Brain microvascular endothelial cell (primary cell): ENCODE measurements at regions not wholly inside any gene's neighbourhood (a gene's known extent, or its start where the extent isn't known, plus 50 kb on each side); places are given as distances from the start of the nearest gene placed in this dataset.

Source experiments
- DNase-seq: peaks from one replicate; pipeline ENCODE4 v3.0.0-alpha.2; 2020
- H3K27ac ChIP-seq: fragments of 250-450 bp; sonication (Bioruptor Pico); 2 replicates; pipeline ENCODE4 v1.5.1; 2020; ENCODE audit warnings: mild to moderate bottlenecking, moderate library complexity
- H3K27me3 ChIP-seq: fragments of 250-450 bp; sonication (Bioruptor Pico); replicated peaks from 2 replicates; pipeline ENCODE4 v1.5.1; 2020; ENCODE audit warnings: mild to moderate bottlenecking
- H3K36me3 ChIP-seq: fragments of 250-450 bp; sonication (Bioruptor Pico); replicated peaks from 2 replicates; pipeline ENCODE4 v1.5.1; 2020; ENCODE audit warnings: mild to moderate bottlenecking
- H3K4me3 ChIP-seq: 2 replicates; pipeline ENCODE4 v1.5.1; 2011; ENCODE audit warnings: low read depth, mild to moderate bottlenecking, control low read depth, low read length, moderate library complexity
- CTCF ChIP-seq: IDR thresholded peaks from 2 replicates; pipeline ENCODE4 v1.5.1; 2011; ENCODE audit warnings: low read depth, mild to moderate bottlenecking, moderate library complexity, low read length, control low read depth, inconsistent platforms; ENCODE audit errors: missing control alignments
- in situ Hi-C: cut with HindIII; loops from 2 replicates; pipeline ENCODE4 v1.10.0; 2017; ENCODE audit warnings: low sequenced_read_pairs, low pct_ligation_motif_present

- no peak for TF ChIP-seq CTCF
- in situ Hi-C loops, result no loop called here
- Histone ChIP-seq H3K27me3 (peaks cover 6% of the 10 kb centered on the region), H3K36me3 (no peaks in the 10 kb centered on the region), H3K4me3 (no peak overlapping the region), H3K27ac (no peak overlapping the region)
- DNase-seq, result no peak
Observed at GRCh38 chr6:41443616-41444525, 102.3 kb upstream of the FOXP4 start.

DNA sequence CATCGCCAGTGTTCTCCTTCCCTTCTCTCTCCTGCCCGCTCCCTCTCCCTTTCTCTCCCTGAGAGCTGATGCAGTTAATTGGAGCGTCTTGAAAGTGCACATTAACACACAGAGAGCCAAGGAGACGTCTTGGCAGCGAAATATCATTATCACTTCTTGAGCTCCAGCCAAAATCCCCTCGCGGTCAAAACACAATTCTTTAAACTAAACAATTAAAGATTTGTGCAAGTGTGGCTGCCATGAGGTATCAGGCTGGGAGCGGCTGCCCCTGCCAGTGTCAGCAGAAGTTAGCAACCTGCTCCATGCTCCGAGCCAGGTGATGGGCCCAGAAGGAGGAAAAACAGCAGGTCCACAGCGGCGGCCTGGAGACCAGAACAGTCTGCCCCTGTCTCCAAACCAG lies 100.9 kb upstream of the FOXP4 start:
- Histone ChIP-seq H3K27ac (no peak overlapping the region), H3K4me3 (no peak overlapping the region), H3K36me3 (no peaks in the 10 kb centered on the region), H3K27me3 (peaks cover 6% of the 10 kb centered on the region)
- no peak for TF ChIP-seq CTCF
- DNase-seq, result no peak
- in situ Hi-C loops, result no loop called here

GRCh38 chr6:41446132-41446531 lies 100.0 kb upstream of the FOXP4 start:
- TF ChIP-seq CTCF, result no peak
- no peak overlapping the region for H3K4me3 ChIP-seq
- peaks cover 6% of the 10 kb centered on the region for H3K27me3 ChIP-seq
- in situ Hi-C loops, result no loop called here
- H3K36me3 ChIP-seq, result no peaks in the 10 kb centered on the region
- DNase-seq, result no peak
- no peak overlapping the region for H3K27ac ChIP-seq

- DNase-seq, result no peak
- TF ChIP-seq CTCF, result no peak
- peaks cover 6% of the 10 kb centered on the region for H3K27me3 ChIP-seq
- no peaks in the 10 kb centered on the region for H3K36me3 ChIP-seq
- in situ Hi-C loops, result no loop called here
- no peak overlapping the region for H3K27ac ChIP-seq
- H3K4me3 ChIP-seq, result no peak overlapping the region
Observed at GRCh38 chr6:41446907-41447545, 99.2 kb upstream of the FOXP4 start.

DNA sequence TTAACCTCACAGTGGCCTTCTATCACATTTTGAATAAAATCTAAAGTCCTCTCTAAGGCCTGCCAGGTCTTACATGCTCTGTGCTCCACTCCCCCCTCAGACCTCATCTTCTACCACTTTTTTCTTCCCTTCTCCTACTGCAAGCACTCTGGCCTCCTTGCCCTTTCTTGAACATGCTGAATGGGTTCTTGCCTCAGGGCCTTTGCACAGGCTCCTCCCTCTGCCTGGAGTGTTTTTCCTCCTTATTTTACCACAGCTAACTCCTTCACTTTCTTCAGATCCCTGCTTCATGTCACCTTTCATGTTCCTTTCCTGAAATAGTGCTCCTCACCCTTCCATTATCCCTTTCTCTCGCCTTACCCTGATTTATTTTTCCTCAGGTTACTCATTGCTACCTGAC lies 97.9 kb upstream of the FOXP4 start:
- DNase-seq, result no peak
- H3K27me3 ChIP-seq, result no peaks in the 10 kb centered on the region
- no peaks in the 10 kb centered on the region for H3K36me3 ChIP-seq
- no peak overlapping the region for H3K27ac ChIP-seq
- no peak for TF ChIP-seq CTCF
- H3K4me3 ChIP-seq, result no peak overlapping the region
- in situ Hi-C loops, result no loop called here
